ENCODE measurements at regions not wholly inside any gene's neighbourhood (a gene's known extent, or its start where the extent isn't known, plus 50 kb on each side); places are given as distances from the start of the nearest gene placed in this dataset.

GRCh38 chr3:111301238-111301798 lies 229.7 kb downstream of the NECTIN3 start:
- TF ChIP-seq YY1 (IDR thresholded peaks at IDR 0.05; ENCODE audit: extremely low read depth, insufficient replicate concordance, low read depth, low read length) (no peak), CTCF (IDR thresholded peaks at IDR 0.05 in 2 of 3, conservative IDR thresholded peaks at IDR 0.05 in 1 of 3; ENCODE audit: borderline replicate concordance in 1 of 3, insufficient read depth in 1 of 3, low read depth in 2 of 3, low read length in 2 of 3) (no peak), SRF (IDR thresholded peaks at IDR 0.05; ENCODE audit: low read depth) (no peak), CBX3 (IDR thresholded peaks at IDR 0.05; ENCODE audit: low read depth) (no peak), RAD21 (IDR thresholded peaks at IDR 0.05; ENCODE audit: low read depth) (no peak), POLR2A (IDR thresholded peaks at IDR 0.05; ENCODE audit: borderline replicate concordance, extremely low read depth, insufficient read depth, insufficient read length) (no peak), MAX (IDR thresholded peaks at IDR 0.05) (no peak), FOSL1 (IDR thresholded peaks at IDR 0.05; ENCODE audit: low read depth) (no peak), JUND (IDR thresholded peaks at IDR 0.05) (no peak), ATF3 (IDR thresholded peaks at IDR 0.05) (no peak), REST (IDR thresholded peaks at IDR 0.05; ENCODE audit: low read depth) (no peak)

Data from HCT116 (cell line).